COR-L47 (cell line): ENCODE measurements at regions not wholly inside any gene's neighbourhood (a gene's known extent, or its start where the extent isn't known, plus 50 kb on each side); places are given as distances from the start of the nearest gene placed in this dataset.
"Not testable (repeated sequence)": the region's sequence is repeated elsewhere in the genome, so short reads cannot be mapped to it uniquely, and the experiment has no call there.

Experiments
- DNase-seq: peaks from one replicate; lab custom pipeline; 2025; lab: John Stamatoyannopoulos, UW

DNA sequence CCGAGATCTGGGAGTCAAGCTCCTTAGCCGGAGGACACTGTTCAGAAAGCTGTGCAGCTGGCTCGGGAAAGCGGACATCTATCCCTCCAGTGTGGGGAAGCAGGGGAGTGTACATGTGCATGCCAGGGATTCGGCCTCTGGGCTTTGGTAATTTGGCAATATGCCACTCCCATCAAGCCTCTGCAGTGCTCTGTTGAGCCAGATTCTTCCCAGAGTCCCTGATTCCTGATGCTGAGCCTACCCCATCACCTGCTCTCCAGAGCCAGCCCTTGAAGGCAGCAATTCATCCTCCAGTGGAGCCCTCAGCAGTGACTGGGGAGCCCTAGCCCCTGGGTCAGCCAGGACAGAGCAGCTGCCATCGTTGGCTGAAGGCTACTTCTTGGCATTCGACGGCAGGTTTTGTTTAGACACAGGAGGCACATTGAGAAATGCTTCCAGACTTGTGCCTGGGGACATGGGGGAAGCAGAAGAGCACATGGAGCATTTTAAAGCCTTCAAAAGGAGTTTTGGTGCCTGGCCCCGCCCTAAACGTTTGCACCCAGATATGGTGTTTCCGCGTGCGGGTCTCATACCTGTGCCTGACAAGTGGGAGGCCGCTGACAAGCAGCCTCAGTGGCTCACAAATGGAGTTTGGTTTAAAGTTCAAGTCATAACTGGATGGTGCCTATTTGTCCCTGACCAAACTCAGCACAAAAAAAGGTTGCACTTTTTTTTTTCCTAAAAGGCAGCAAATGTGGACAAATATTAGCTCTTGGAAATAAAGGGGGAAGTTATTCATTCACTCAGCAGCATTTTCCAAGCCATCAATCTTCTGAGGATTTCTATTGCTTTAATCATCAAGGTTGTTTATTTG, 272.8 kb downstream of the CYRIA start:
- no peak for DNase-seq

DNA sequence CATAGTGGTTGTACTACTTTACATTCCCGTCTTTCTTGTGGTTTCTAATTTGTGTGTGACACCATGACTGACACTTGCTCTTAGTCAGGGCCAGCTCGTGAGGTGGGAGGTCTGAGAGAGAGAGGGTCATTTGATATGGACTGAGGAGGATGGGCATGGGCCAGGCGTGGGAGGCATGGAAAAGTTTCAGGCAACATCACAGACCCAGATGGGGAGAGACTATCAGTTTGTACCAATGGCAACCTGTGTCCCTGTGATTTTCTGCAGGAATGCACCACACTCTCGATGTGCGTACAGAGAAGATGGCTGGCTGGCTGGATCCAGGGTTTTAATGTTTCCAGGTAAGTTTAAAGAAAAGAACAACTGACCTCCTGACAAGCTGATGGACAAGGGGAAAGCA, 273.6 kb downstream of the CYRIA start:
- no peak for DNase-seq

DNA sequence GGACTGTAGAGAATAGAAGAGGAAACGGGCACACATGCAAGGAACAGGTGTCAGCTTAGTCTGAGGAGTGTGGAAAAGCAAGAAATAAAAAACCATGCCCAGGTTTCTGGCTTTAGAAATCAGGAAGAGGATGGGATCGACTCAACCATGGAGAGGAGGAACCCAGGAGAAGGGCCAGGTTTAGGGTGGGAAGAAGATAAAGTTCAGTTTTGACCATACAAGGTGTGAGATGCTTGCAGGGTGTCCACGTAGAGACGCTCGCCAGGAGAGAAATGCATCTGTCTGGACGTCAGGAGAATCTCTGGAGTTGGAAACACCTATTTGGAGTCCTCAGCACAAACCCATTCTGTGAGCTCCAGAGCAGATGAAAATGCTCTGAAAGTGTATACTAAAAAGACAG, 275.1 kb downstream of the CYRIA start:
- DNase-seq: no peak

DNA sequence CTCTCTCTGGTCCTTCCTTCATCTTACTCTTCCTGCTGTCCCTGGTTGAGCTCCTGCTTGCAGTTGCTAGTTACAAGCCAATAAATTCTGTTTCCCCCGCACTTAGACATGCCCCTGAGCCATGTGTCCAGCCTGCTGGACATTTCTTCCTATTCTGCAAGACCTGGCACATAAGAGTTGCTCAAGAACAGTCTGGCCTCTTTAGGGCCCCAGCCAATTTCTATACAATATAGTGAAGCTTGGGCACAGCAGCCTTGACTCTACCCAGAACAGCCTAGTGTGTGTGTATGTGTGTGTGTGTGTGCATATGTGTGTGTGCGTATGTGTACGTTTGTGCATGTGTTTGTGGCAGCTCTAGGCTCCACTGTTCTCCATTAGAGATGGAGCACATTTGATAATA, 276.0 kb downstream of the CYRIA start:
- DNase-seq: no peak

DNA sequence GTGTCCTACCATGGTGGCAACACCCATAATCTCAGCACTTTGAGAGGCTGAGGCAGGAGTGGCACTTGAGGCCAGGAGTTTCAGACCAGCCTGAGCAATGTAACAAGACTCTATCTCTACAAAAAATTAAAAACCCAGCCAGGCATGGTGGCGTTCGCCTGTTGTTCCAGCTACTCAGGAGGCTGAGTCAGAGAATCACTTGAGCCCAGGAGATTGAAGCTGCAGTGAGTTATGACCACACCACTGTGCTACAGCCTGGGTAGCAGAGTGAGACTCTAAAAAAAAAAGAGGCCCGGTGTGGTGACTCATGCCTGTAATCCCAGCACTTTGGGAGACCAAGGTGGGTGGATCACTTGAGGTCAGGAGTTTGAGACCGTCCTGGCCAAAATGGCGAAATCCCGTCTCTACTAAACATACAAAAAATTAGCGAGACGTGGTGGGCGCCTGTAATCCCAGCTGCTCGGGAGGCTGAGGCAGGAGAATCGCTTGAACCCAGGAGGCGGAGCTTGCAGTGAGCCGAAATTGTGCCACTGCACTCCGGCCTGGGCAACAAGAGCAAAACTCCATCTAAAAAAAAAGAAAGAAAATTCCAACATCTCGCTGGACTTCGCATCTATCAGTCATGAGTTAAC, 277.3 kb downstream of the CYRIA start:
- not testable (repeated sequence) for DNase-seq

DNA sequence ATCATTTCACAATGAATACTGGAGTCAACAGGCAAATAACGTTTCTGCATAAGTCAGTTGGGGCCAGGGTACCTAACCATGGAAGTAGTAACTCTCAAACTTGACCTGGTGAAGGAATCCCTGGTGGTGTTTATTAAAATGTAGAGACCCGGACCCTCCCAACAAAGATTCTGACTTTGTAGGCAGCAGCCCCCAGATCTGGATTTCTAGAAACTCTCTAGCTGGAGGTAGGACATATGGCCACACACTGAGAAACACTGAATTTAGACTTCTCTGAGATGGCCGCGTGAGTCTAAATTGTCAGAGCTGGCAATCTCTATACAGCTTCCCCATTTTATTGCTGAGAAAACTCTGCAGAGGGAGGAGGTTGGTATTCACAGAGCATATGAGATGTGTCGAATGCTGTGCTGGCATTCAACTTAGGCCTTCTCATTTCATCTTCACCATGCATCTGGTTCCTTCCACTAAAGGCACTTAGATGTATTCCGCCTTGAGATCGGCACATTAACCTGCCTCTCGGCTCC, 278.1 kb downstream of the CYRIA start:
- DNase-seq: no peak

DNA sequence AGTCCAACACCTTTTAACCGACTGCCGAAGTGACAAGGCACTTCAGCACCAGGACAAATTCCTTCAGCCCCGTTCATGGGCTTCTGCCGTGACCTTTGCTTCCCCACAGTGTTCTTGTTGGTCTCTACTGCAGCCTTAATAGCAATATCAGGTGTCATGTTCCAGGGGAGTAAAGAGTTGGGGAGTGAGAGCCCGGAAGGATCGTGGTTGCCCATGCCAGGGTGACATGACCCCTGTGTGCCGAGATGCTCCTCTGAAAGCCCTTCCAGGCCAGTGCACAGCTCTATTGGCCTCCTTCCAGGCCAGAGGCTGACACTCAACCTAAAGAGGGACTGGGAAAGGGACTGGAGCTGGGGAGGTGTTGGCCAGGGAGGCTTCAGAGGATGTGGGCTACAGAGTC, 279.2 kb downstream of the CYRIA start:
- DNase-seq: no peak

DNA sequence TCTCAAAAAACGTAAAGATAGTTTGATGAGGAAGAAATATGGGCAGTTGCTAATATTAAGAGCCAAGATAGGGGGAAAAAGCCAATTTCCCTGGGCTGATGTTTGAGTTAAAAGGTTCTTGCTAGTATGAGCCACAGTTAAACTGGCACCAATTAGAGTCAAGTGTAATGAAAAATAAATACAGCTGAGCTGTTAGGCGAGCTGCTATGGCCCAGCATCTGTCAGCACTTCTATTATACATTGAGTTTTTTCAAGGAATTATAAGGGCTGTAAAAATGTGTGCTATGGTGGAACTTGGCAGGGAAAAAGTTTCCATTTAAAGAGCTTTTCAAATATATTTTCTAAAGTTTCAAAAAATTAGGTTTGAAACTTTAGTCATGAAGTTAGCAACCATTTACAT, 279.6 kb downstream of the CYRIA start:
- no peak for DNase-seq

DNA sequence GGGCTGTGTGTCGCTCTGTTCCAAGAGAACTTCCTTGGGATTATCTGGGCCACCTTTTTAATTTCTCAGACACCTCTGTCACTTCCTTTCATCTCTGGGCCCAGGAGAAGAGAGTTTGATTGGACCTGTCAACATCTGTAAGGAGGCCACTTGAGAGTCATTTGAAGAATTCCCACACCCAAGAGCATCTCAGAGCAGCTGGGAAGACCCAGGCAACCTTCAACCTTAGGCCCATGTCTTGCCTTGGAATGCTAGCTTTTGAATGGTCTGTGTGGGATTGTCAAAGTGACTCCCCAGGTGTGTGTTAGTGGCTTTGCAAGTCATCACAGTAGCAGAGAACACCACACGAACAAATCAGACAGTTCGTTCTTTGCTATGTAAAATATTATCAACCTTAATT, 280.3 kb downstream of the CYRIA start:
- no peak for DNase-seq

DNA sequence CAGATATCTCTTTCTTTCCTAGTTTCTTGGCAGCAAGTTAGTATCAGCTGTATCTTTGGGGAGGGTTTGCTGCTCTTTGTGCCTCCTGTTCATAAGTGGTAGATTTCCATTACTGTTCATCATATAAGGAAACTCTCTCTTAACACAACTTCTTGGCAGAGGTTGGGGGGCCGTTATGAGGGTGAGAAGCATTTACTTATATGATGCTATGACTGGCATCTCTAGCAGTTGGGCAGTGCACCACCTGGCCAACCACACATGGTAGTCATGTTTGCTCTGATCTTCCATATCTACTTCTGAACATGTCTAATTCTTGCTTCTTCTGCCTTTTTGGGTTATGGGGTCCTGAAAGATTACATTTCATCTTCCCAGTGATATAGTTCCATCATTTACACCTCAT, 282.2 kb downstream of the CYRIA start:
- DNase-seq: no peak

DNA sequence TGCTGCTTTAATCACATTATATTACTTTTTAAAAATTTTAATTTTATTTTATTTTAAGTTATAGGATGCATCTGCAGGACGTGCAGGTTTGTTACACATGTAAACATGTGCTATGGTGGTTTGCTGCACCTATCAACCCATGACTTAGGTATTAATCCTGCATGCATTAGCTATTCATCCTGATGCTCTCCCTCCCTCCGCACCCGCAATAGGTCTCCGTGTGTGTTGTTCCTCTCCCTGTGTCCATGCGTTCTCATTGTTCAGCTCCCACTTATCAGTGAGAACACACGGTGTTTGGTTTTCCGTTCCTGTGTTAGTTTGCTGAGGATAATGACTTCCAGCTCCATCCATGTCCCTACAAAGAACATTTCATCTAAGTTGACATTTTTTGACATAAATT, 283.2 kb downstream of the CYRIA start:
- no peak for DNase-seq

DNA sequence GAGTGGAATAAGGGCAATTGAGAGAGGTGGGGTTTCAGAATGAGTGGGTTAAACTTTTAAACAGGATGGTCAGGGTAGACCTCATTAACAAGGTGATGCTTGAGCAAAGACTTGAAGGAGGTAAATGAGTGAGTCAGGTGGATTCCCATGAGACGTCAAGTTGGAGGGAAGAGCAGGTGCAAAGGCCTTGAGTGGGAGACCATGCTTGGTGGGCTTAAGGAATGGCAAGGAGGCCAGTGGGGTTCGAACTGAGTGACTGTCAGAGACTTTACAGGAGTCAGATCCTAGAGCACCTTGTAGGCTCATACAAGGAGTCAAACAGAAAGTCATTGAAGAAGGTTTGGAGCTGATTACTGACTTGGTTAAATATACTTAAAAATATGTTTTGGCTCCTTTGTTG, 284.1 kb downstream of the CYRIA start:
- no peak for DNase-seq

DNA sequence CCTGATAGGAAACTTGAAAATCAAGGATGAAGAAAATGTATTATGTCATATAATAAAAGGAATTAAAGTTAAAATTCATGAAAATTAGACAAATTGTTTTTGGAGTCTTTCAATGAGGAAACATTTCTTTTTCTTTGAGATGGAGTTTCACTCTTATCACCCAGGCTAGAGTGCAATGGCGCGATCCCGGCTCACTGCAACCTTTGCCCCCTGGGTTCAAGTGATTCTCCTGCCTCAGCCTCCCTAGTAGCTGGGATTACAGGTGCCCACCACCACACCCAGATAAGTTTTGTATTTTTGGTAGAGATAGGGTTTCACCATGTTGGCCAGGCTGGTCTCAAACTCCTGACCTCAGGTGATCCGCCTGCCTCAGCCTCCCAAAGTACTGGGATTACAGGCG, 285.7 kb downstream of the CYRIA start:
- DNase-seq: not testable (repeated sequence)

DNA sequence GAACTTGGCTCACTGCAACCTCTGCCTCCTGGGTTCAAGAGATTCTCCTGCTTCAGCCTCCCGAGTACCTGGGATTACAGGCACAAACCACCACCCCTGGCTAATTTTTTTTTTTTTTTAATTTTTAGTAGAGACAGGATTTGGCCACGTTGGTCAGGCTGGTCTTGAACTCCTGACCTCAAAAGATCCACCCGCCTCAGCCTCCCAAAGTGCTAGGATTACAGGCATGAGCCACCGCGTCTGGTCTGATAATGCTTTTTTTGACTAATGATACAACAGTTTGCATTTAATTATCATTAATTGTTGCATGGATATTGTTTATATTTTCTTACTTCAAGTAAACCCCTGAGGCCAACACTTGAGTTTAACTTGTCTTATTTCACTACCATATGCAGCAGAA, 286.6 kb downstream of the CYRIA start:
- DNase-seq: not testable (repeated sequence)

DNA sequence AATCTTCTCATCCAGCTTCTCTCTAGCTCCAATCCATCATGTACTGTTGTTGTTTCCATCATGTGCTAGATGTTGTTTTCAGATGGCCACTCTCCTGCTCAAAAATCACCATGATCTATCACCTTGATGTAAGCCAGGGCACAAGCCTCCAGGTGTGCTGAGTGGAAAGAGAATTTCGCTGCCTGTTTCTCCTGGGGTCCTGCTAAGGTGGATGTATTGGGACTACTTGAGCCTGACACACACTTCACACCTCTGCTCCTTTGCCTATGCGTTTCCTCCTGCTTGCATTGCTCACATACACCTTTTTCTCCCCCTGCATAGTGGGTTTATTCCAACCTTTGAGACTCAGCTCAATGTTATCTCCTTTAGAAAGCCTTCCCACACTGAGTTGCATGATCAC, 287.6 kb downstream of the CYRIA start:
- DNase-seq: no peak

DNA sequence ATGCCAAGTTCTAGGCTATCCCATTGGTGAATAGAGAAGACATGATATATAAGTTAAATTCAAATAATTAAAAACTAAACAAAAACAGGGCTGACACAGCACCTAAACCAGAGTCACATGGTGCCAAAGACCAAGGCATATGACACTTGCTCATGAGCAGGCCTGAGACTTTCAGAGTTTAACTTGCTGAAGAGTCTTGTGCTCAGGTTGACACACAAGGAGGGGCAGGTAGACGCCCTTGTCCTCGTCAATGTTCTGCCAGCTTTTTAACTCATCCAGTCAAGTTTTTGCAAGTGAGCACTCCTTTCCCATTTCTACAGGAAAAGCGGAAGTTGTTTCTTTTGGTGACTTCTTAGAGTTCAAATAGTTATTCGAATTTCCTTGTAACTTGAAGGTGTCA, 289.7 kb downstream of the CYRIA start:
- no peak for DNase-seq

DNA sequence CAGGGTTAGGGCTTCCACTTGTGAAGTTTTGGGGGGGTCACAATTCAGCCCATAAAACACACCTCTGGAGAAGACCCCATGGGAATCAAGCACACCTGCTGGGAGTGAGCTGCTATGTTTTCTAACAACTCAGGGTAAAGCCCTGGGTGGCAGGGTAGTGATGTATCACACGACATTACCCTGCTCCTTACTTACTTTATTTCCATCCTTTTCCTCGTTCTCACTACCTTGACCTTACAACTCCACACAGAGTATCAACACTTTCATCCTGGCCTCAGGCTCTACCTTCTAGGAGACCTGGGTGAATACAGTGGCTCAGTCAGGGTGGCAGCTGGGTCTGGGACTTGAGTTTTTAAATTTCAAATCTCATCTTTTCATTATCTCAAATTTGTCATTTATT, 290.3 kb downstream of the CYRIA start:
- DNase-seq: no peak

DNA sequence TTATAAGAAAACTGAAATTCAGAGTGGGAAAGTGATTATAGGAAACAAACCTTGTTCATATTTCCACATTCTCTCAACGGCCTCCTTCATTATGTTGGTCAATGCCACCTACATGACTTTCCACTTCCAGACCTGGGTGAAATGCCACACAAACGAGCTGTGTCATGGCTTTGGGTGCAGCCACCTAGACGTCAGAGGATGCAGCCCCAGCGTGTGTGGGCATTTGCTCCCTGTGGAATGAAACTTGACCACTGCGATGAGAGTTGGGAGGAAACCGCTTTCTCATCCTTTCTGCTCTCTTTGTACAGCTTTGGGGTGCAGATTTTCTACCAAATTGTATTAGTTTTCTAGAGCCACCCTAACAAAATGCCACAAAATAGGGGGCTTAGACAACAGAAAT, 291.0 kb downstream of the CYRIA start:
- no peak for DNase-seq

DNA sequence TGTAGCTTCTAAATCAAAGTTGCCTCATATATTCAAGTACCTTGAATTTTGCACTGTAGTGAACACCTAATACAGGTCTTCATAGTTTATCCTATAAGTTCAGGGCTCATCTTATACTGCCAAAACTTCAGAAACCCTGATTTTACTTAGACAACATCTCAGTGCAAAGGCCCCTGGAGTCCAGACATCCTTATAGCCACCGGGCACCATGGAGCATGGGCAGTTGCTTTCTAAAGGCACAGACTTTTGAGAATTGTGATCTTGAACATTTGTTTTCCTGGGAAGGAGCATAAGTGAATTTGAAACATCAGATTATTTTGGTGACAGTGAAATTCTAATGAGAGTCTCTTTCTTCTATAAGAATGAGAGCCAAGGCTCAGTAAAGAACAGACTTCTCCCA, 292.3 kb downstream of the CYRIA start:
- no peak for DNase-seq

DNA sequence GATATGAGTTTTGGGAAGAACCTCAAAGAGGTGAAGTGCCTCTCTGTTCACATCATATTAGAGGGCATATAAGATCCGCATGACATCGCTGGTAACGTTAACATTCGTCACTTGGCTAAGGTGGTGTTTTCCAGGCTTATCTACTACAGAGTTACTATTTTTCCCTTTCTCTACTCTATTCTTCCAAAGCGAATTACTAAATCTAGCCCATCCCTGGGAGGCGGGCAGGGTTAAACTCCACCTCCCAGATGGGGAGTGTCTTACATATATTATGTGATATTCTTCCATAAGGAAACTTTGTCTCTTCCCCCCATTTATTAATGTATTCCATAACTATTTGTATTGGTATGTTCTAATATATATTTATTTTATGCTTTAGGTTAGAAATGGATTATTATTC, 293.9 kb downstream of the CYRIA start:
- no peak for DNase-seq

DNA sequence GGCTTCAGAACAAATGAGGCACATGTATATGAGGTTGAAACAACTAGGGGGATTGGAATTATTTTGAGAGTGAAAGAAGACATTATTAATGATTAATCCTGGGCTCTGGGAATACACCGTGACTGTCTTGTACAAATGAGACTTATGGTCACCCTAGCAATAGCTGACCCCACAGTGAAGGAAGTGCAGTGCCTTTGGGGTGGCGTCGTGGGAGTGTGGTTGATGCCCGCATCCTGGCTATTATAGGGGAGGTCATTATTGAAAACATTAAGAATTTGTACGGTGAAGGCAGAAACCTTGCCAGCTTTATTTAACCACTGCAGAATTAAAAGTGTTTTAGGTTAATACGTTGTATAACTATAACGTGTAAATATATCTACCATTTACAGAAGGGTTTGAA, 296.7 kb downstream of the CYRIA start:
- DNase-seq: no peak

DNA sequence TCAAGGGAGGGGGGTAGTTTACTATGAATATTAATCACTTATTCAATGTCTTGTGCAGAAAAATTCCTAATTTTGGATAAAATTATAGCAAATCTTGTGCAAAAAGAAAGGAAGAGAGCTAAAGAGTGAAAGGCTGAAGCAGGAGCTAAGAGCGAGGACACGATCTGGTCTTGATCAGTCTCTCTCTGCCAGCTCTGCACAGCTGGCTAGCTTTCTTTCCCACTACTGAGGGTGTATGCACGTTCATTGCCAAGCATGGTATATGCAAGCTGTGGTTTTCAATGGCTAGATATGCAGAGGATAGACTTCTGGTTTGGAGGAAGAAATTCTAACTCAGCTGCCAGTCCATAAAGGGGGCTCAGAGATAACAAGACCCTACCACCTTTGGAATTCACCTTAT, 297.3 kb downstream of the CYRIA start:
- no peak for DNase-seq

DNA sequence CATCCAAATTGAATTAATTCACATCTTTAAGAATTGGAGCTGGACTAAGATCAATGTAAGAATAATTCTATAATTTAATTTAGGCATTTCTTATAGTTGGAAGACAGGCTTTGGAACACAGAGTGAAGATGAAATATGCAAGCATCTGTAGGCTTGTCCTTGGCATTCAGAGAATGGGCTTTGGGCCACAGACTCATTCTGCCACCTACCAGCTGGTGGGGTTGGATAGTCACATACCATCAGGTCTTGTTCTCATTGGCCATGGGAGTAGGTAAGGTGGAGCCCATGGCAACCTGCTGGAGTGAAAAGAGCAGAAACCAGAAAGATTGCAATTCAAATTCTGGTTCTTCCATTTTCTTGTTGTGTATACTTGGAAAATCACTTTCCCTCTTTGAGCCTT, 300.3 kb downstream of the CYRIA start:
- DNase-seq: no peak

DNA sequence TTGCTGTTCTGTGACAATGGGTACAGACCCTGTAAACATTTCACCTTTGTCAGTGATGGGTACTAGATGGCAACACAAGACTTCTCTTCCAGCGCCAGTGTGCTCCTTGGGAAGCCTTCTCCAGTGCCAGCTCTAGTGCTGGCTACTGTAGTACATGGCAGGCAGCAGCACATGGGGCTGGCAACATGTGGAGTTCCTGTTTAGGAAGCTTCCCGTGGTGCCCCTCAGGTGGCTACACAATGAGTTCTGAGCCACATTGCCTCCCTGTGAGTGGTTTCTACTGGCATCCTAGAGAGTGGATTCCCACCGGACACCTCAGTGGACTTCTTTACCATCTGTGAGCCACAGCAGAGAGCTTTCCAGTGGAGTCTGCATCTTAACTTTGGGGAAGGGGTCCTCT, 302.1 kb downstream of the CYRIA start:
- no peak for DNase-seq
